CD4-positive, alpha-beta T cell (primary cell): ENCODE measurements at regions not wholly inside any gene's neighbourhood (a gene's known extent, or its start where the extent isn't known, plus 50 kb on each side); places are given as distances from the start of the nearest gene placed in this dataset.

ENCODE experiments used
- ATAC-seq: fragments of 200-7000 bp; cut with Tn5 transposase; one replicate; pipeline ENCODE4 v1.10.0; 2022; ENCODE audit warnings: mild to moderate bottlenecking; ENCODE audit not compliant: poor library complexity
- CTCF ChIA-PET: fragments of 350-600 bp; sonication (Branson Sonifier 250); formaldehyde crosslinking; loops from one replicate; lab custom pipeline; 2021; ENCODE audit warnings: antibody characterized with exemption, inconsistent platforms; lab: Charles Lee
- POLR2A ChIA-PET: fragments of 350-600 bp; sonication (Branson Sonifier 250); formaldehyde crosslinking; loops from one replicate; lab custom pipeline; 2021; ENCODE audit warnings: antibody characterized with exemption, inconsistent platforms; lab: Charles Lee
- DNase-seq, 14 experiments: peaks; one replicate each; pipeline ENCODE4 v3.0.0-alpha.2; 2013 to 2020; ENCODE audit warnings: mixed read lengths in 2 of 14
- H3K27ac ChIP-seq, 2 donors: one replicate each; pipeline versions ENCODE4 v1.5.1 to v1.7.0; 2013; ENCODE audit warnings: low read length in 2 of 2, low read depth in 1 of 2, mild to moderate bottlenecking in 1 of 2
- H3K27me3 ChIP-seq, 2 experiments: 1 replicate in 1 of 2; 2 replicates in 1 of 2; pipeline versions ENCODE4 v1.6.1 to v1.7.0; 2013; ENCODE audit warnings: low read length in 2 of 2, control low read depth in 1 of 2, mild to moderate bottlenecking in 1 of 2, moderate library complexity in 1 of 2; ENCODE audit not compliant: insufficient read depth in 2 of 2, control insufficient read depth in 1 of 2
- H3K36me3 ChIP-seq: one replicate; pipeline ENCODE4 v1.6.1; 2013; ENCODE audit warnings: low read length, control low read depth; ENCODE audit not compliant: insufficient read depth
- H3K4me1 ChIP-seq: one replicate; pipeline ENCODE4 v1.6.1; 2013; ENCODE audit warnings: low read length, control low read depth; ENCODE audit not compliant: insufficient read depth
- H3K4me3 ChIP-seq: one replicate; pipeline ENCODE4 v1.5.1; 2013; ENCODE audit warnings: mild to moderate bottlenecking, low read length, moderate library complexity
- H3K9me3 ChIP-seq, 2 experiments: 1 replicate in 1 of 2; 2 replicates in 1 of 2; pipeline versions ENCODE4 v1.6.1 to v1.7.0; 2013; ENCODE audit warnings: low read length in 2 of 2, mild to moderate bottlenecking in 2 of 2, control low read depth in 1 of 2, moderate library complexity in 1 of 2; ENCODE audit not compliant: control insufficient read depth in 1 of 2, insufficient read depth in 1 of 2
- H3K27ac Mint-ChIP-seq: one replicate; pipeline ENCODE4 v1.8.0; 2020; ENCODE audit warnings: mixed read lengths
- H3K27me3 Mint-ChIP-seq: one replicate; pipeline ENCODE4 v1.8.0; 2021; ENCODE audit warnings: mixed read lengths
- H3K36me3 Mint-ChIP-seq: one replicate; pipeline ENCODE4 v1.8.0; 2021; ENCODE audit warnings: low read depth, mixed read lengths
- H3K4me1 Mint-ChIP-seq: one replicate; pipeline ENCODE4 v1.8.0; 2021; ENCODE audit warnings: low read depth, mixed read lengths
- H3K4me3 Mint-ChIP-seq: one replicate; pipeline ENCODE4 v1.8.0; 2020; ENCODE audit warnings: mild to moderate bottlenecking, mixed read lengths
- H3K9me3 Mint-ChIP-seq: one replicate; pipeline ENCODE4 v1.8.0; 2020; ENCODE audit warnings: mixed read lengths
- intact Hi-C, 2 experiments: fragments of 100-400 bp; cut with DNase I in 1 of 2; cut with micrococcal nuclease in 1 of 2; formaldehyde crosslinking; loops; one replicate each; pipeline versions ENCODE4 v1.15.1 to v1.9.0; 2023 to 2025; cut with DNase I, micrococcal nuclease
- TF ChIP-seq, protein P1 (sequence below): fragments of 200-600 bp; IDR thresholded peaks from one replicate; pipeline ENCODE4 v1.8.0; 2022; ENCODE audit warnings: antibody characterized with exemption, mild to moderate bottlenecking

DNA sequence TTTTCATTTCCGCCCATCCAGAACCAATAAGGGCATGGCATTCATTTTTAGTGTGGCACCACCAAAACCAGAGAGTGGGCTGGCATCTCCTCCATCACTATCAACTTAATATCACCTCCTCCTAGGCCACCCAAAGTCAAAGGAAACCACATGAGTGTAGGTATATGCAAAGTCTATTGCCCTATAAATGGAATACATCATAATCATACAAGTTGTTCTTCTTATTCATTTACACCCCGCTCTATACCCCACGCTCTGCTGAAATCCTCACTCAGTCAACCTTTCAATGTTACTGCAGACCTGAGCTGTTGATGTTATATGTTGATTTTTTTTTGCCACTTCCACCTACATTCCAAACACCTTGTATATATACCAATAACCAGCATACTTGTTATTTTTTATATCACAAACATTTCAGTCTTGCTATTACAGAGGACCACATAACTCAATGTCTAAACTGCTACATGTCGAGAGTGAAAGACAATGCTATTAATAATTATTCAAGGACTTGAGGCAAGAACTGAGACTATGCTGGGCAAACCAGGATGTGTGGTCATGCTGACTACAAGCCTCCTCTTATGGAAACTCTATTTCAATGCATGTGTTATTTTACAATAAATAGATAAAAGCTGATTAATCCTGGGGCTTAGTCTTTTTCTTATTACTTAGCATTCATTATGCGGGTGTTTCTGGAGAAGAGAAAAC, 466.5 kb upstream of the ID2 start:
- Histone ChIP-seq H3K9me3 (no peaks in the 10 kb centered on the region), H3K4me3 (no peak overlapping the region), H3K27ac (no peak overlapping the region), H3K36me3 (no peaks in the 10 kb centered on the region), H3K27me3 (no peaks in the 10 kb centered on the region), H3K4me1 (peaks cover 3% of the 10 kb centered on the region)
- intact Hi-C loops = no loop called here
- Mint-ChIP-seq H3K9me3 (no peaks in the 10 kb centered on the region), H3K36me3 (no peaks in the 10 kb centered on the region), H3K4me3 (no peak overlapping the region), H3K4me1 (no peaks in the 10 kb centered on the region), H3K27me3 (no peaks in the 10 kb centered on the region), H3K27ac (no peak overlapping the region)
- TF ChIP-seq, protein P1, sequence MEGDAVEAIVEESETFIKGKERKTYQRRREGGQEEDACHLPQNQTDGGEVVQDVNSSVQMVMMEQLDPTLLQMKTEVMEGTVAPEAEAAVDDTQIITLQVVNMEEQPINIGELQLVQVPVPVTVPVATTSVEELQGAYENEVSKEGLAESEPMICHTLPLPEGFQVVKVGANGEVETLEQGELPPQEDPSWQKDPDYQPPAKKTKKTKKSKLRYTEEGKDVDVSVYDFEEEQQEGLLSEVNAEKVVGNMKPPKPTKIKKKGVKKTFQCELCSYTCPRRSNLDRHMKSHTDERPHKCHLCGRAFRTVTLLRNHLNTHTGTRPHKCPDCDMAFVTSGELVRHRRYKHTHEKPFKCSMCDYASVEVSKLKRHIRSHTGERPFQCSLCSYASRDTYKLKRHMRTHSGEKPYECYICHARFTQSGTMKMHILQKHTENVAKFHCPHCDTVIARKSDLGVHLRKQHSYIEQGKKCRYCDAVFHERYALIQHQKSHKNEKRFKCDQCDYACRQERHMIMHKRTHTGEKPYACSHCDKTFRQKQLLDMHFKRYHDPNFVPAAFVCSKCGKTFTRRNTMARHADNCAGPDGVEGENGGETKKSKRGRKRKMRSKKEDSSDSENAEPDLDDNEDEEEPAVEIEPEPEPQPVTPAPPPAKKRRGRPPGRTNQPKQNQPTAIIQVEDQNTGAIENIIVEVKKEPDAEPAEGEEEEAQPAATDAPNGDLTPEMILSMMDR = no peak
- ATAC-seq = no peak
- DNase-seq = no peak
- POLR2A ChIA-PET = no interaction called here
- CTCF ChIA-PET = no interaction called here

DNA sequence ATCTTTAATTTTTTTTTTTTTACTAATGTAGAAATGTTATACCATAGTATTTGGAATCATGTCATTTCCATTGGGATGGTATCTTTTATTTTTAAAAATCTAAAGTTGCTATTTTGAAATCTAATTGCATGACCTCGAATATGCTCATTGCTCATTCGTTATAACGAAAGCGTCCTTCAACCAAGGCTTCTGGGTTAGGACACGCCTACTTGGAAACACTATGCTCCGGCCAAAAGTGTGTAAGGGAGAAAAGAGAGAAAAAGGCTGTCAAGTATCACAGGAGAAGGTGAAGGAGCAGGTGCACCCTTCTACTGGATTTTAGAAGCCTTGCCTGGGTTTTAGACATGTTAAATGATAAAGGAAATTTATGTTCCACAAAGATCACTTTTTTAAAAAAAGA, 465.9 kb upstream of the ID2 start:
- H3K27ac Mint-ChIP-seq = no peak overlapping the region
- intact Hi-C loops = no loop called here
- no peak overlapping the region for H3K27ac ChIP-seq
- H3K27me3 ChIP-seq = no peaks in the 10 kb centered on the region
- no peaks in the 10 kb centered on the region for H3K4me1 Mint-ChIP-seq
- no peaks in the 10 kb centered on the region for H3K36me3 ChIP-seq
- TF ChIP-seq, protein P1 = no peak
- DNase-seq (no peak), ATAC-seq (no peak)
- no peaks in the 10 kb centered on the region for H3K9me3 Mint-ChIP-seq
- peaks cover 3% of the 10 kb centered on the region for H3K4me1 ChIP-seq
- CTCF ChIA-PET = no interaction called here
- H3K36me3 Mint-ChIP-seq = no peaks in the 10 kb centered on the region
- no peak overlapping the region for H3K4me3 Mint-ChIP-seq
- H3K27me3 Mint-ChIP-seq = no peaks in the 10 kb centered on the region
- no peaks in the 10 kb centered on the region for H3K9me3 ChIP-seq
- POLR2A ChIA-PET = no interaction called here
- H3K4me3 ChIP-seq = no peak overlapping the region

DNA sequence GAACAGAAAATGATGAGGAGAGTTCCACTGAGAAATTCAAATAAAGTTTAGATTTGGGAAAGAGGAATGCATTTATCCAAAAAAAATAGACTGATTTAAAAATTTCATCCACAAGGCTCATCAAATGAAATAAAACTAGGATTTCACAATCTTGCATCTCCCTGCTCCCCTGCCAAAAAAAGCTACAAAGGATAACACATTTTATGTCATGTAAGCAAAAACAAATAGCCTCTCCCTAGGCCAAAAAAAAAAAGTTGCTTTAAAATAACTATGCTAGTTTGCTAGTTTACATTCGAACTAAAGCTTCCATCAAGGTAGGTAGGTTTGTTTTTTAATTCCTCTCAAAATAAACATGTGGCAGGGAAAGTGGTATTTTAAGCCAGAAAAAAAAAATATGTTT, 465.5 kb upstream of the ID2 start:
- intact Hi-C loops = no loop called here
- Mint-ChIP-seq H3K4me3 (no peak overlapping the region), H3K27ac (no peak overlapping the region), H3K9me3 (no peaks in the 10 kb centered on the region), H3K4me1 (no peaks in the 10 kb centered on the region), H3K27me3 (no peaks in the 10 kb centered on the region), H3K36me3 (no peaks in the 10 kb centered on the region)
- no peak overlapping the region for H3K4me3 ChIP-seq
- H3K27ac ChIP-seq = no peak overlapping the region
- ChIA-PET POLR2A (no interaction called here), CTCF (no interaction called here)
- ATAC-seq (no peak), DNase-seq (no peak)
- no peaks in the 10 kb centered on the region for H3K36me3 ChIP-seq
- no peaks in the 10 kb centered on the region for H3K27me3 ChIP-seq
- H3K9me3 ChIP-seq = no peaks in the 10 kb centered on the region
- peaks cover 3% of the 10 kb centered on the region for H3K4me1 ChIP-seq
- TF ChIP-seq, protein P1 = no peak
